GM19025 (cell line): ENCODE measurements at regions not wholly inside any gene's neighbourhood (a gene's known extent, or its start where the extent isn't known, plus 50 kb on each side); places are given as distances from the start of the nearest gene placed in this dataset.
"Not testable (repeated sequence)": the region's sequence is repeated elsewhere in the genome, so short reads cannot be mapped to it uniquely, and the experiment has no call there.

Experiments
- ATAC-seq: cut with Tn5 transposase; IDR thresholded peaks from one replicate; pipeline ENCODE4 v1.9.1; 2021; ENCODE audit warnings: mild to moderate bottlenecking, low read depth, moderate library complexity; ENCODE audit not compliant: unreplicated experiment

DNA sequence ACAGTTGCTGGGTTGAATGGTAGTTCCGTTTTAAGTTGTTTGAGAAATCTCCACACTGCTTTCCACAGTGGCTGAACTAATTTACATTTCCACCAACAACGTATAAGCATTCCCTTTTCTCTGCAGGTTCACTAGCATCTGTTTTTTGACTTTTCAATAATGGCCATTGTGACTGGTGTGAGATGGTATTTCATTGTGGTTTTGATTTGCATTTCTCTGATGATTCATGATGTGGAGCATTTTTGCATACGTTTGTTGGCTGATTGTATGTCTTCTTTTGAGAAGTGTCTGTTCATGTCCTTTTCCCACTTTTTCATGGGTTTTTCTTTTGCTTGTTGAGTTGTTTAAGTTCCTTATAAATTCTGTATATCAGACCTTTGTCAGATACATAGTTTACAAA lies 150.2 kb upstream of the MAP3K1 start:
- not testable (repeated sequence) for ATAC-seq

DNA sequence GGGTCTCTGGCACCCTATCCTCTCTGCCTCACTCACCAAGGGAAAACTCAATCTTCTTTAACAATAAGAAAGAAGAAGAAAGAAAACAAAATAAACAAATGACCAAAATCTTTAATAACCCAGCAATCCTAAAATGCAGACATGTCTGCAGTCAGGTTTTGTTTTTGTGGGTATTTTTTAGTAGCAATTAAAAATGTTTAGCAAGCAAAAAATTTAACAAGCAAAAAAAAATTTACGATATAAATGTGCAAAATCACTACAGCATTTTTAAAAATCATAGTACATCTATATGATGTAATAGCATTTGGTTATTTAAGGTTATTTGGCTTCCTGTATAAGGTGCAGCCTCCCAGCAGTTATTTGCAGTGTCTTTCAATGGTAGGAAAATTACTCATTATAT lies 151.3 kb upstream of the MAP3K1 start:
- no peak for ATAC-seq

DNA sequence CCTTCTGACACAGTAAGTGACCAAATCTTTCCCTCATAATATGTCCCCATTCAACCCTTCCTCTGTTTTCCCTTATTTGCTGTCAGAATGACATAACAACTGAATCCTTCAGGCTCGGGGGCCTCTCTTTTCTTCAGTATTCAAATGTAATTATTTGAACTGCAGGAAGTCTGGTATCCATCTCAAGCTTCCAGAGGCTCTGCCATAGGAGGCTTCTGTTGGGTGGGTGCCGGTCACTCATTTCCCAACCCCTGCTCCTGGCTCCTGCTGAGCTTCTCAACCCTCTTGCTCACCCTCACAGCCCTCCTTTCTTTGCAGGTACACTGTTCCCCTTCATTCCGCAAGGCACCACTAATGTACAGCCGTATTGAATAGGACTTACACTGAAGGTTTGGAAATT lies 151.8 kb upstream of the MAP3K1 start:
- ATAC-seq: no peak

DNA sequence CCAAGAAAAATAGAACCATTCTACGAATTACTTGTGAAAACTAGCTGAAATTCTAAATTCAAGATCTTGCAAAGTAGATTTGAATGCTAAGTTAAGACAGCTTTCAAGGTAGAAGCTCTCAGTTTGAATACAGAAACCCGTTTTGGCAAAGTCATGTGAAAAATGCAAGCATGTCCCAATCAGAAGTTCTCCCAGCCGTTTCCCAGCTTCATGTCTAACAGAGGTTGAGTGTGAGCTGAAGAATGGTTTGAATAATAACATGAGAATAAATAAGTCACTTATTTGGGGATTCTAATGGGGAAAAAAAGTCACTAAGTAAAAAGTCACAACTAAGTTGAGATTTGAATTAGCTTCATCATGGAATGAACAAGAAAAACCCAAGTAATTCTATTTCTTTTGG lies 152.5 kb upstream of the MAP3K1 start:
- no peak for ATAC-seq

DNA sequence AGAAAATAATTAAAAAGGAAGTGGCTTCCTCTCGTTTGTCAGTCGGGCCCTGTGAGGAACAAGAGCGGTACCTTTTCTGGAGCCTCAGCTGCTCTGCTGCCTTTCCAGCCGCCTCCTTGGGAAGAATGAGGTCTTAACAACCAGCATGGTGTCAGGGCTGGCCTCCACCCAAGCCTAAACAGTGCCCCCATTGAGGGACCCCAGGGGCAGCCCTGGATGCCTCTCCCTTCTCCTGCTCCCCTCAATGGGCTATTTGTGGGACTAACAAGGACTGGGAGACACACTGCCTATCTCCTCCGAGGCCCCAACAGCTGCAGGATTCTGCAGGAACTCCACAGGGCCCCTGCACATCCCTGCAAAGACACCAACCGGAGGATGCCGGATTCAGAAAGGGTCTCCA lies 155.4 kb upstream of the MAP3K1 start:
- ATAC-seq: no peak

DNA sequence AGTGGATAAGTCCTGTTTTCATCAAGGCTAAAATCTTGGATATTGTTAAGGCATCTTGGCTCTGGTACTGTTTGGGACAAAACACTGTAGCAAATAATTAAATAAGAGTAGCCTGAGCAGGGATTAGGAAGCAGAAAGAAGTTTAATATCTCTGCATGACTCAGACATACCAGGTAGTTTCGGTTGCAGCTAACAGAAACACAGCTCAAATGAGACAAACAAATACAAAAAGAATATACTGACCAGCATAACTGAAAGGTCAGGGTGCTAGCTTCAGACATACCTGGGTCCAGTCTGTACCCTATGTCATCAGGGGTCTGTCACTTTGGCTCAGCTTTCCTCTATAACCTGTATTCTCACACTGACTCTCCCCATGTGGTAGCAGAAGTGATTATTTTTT lies 156.4 kb upstream of the MAP3K1 start:
- ATAC-seq: no peak

DNA sequence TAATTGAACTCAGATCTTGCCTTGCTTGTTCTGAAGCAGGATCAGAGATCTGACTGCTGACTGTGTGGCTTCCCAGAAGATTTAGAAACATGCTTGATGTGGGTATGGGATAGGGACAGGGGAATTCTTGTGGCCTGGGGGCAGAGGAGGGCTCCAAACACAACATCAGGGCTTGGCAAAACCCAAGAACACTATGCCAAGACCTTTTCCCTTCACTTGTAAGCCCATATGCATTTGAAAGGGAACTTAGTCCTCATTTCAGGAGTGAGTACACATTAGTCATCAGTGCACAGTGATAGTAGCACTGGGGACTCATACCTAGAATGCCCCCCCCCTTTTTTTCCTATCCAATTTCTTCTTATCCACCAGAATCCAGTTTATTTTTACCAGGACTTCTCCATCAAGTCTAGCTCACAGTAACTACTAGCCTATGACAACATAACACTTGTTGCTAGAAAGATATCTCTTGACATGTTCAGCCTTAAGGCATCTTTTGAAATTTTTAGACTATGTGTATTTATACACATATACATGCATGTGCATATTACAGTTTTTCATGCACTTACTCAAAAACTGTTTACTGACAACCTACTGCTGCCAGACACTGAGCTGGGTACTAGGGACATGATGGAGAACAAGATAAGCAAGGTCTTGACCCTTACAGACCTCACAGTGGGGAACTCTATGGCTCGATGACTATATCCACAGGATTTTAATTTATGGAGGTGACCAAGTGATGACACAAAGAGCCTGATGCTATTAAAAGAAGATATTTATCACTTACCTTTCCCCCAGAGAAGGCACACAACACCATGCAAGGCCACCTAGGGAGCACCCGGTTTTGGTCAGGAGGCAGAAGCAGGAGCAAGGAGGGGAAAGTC lies 158.3 kb upstream of the MAP3K1 start:
- no peak for ATAC-seq

DNA sequence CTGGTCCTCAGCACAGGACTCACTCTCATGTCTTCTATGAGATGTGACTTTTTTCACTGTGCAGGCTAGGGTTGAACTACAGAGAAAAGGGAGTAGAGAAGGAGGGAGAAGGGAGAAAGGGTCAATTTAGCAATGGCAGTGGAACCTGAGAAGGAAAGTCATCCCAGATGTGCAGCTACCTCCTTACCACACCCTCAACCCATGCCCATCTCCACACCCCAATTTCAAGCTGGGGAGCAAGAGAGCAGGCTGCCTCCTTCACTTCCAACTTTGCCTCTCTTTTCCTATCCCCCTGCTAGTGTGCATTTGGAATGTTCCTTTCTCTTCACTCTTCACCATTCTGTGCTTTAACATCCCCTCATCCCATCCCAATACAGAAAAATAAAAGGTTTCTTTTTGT lies 163.5 kb upstream of the MAP3K1 start:
- ATAC-seq: no peak

DNA sequence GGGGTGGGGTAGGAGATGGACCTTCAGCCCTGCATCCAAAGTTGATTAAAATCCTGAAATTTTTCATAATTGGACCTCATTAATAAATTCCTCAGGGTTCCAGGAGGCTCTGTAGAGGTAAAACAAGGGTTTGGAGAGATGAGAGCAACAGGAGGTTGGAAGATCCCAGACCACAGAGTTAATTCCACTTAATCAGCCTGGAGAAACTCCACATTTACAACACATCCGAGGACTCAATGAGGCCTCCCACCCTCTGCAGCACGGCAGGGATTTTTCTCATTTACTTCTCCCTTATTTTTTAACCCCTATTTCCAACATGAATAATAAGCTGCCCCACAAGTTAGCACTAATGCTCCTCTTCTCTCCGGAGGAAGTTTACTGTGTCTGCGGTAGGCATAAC lies 165.0 kb upstream of the MAP3K1 start:
- no peak for ATAC-seq

DNA sequence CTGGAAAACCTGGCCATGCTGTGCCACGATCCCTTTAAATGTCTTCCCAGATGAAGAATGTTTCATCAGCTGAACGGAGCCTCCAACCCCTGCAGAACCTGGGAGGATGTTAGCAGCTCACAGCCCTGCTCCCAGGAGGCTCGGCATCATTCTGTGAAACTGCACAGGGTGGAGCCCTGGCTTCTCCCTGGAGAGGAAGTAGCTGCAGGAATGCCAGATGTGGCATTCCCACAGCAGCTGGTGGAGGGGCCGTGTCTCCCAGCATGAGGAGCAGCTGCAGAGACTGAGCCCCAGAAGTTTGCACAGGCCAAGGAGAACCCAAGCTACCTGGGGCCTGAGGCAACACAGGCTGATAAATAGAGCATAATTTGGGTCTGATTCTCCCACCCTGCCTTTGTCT lies 165.8 kb upstream of the MAP3K1 start:
- no peak for ATAC-seq

DNA sequence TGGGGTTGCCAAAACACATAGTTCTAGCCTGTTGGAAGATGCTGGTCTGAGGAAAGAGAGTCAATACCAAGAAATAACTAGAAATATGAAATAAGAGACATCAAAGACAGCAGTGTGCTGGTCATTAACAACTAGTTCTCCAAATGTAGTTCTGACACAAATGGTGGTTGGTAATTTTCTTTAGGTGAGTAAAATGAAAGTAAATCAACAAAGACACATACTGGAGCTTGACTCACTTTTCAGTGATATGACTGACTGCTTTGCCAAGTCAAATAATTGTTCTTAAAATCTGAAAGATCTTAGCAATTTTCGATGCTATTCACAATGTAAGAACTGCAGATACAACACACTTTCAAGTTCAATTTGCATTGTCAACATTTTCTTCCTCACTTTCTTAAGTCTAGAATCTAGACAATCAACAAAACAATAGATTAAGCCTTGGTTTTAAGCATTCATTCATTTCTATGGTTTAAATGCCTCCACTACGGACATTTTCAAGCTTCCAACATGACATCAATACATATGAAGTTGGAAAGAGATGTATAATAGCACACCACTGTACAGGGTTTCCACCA lies 166.8 kb upstream of the MAP3K1 start:
- ATAC-seq: no peak

DNA sequence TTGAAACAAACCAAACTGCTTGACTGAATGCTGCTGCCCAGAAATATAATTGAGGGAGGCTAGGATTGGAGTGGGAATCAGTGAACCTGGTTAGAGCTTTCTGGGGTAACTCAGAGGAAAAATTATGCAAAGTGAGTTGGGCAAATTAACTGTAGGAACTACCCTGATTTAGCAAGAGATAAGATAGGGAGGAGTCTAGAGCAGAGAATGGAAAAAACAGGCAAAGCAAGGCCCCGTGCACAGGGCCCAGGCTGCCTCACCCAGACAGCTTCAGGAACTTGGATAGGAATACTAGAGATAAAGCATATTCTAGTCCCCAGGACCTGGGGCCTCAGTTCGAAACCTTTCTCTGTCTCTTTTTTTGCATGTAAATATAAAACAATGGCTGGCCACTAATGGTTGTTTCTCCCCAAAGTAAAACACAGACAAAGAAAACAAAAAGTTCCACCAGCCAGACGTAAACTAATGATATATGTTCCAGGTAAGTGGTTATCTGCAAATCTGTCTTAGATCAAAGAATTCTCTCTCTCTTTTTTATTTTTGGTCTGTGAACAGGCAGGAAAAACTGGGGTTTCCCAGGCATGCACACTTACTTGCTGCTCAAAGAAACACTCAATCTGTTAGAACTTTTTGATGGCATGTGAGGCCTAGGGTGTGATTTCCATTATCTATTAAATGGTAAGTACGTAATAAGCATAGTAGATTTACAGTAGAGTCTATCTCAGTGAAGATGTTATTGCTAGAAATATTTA lies 168.1 kb upstream of the MAP3K1 start:
- ATAC-seq: no peak

DNA sequence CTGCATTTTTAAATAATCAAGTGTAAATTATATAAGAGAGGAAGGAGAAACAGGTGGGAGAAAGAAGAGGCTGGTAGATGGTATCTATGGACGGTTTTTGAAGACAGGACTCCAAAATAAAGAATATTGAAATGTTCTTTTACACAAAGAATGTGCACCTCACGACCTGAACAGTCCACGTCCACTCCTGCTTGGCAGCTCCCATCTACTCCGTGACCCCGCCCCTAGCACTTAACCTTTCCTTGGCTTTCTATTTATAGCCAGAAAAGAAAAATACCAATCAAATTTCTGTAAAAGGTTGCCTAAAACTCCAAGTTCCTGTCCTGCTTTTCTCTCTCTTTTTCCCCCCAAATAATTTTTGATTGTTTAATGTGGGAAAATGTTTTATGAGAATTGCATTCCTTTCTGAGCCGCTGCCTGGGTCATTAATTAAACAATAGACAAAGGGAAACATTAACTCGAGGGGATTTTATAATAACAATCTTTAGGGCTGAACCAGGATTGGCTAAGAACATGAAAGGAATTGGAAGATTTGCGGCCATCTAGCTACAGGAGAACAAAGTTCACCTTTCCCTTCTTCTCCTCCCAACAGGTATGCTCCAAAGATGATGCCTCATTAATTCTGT lies 173.6 kb upstream of the MAP3K1 start:
- ATAC-seq: no peak

DNA sequence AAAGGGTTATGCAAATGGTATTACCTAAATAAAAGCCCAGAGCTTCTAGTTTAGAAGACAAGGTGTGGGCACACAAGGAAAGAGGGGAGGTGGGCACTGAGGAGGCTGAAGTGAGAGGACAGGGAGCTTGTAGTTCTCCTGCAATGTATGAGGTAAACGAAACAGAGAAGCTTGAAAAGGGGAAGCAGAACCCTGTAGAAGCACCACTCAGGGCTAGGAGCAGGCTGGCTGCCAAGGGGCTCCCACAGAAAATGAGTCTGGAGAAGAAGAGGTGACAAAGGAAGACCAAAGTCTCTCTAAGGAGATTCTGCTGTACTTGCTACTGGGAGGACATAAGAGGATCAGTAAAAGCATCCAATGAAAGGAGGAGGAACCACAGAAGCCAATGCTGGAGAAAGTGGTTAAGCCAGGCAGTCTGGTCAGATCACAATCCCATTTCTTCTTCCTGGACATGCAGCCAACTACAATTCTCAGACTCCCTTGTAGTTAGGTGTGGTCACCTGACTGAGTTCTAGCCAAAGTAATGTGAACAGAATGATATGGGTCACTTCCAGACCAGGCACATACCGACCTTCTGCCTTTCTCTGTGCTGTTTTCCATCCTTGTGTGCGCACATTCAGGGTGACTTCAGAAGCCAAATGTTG lies 174.5 kb upstream of the MAP3K1 start:
- ATAC-seq: no peak

DNA sequence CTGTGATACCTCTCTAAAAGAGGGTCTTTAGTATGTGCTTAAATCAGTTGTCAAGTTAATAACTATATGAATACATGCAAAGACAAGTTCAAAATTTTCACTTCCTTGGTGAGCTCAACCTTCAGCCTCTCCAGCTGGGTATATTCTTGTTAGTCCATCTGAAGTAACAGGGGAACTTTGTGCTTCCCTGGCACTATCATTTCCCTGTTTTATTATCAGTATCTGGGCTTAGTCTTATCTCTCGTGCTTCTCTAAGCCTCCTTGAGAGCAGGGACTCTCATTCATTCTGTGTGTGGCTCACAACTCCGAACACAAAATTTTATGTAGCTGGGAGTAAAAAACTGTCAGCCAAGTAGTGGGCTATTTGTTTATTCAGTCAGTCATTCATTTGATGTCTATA lies 175.9 kb upstream of the MAP3K1 start:
- ATAC-seq: no peak

DNA sequence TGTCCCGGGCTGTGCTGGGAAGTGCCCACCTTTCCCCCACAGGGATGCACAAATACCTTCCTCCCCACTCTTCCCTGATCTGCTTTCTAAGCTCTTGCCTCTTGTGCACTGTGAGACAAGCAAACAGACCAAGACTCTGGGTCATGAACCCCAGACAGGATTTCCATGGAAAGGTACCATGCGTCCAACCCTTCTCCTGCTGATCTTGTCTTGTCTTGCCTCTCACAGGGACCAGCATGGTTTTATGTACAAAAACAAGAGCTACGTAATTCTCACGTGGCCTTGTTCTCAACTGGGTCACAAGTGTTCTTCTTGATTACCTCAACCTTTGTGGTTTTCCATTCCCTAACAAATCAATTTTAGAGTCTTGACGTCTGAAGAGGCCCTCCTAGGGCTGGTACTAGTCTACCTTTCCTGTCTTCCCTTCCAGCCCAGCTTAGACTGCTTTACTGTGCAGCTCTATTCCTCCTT lies 176.5 kb upstream of the MAP3K1 start:
- no peak for ATAC-seq

DNA sequence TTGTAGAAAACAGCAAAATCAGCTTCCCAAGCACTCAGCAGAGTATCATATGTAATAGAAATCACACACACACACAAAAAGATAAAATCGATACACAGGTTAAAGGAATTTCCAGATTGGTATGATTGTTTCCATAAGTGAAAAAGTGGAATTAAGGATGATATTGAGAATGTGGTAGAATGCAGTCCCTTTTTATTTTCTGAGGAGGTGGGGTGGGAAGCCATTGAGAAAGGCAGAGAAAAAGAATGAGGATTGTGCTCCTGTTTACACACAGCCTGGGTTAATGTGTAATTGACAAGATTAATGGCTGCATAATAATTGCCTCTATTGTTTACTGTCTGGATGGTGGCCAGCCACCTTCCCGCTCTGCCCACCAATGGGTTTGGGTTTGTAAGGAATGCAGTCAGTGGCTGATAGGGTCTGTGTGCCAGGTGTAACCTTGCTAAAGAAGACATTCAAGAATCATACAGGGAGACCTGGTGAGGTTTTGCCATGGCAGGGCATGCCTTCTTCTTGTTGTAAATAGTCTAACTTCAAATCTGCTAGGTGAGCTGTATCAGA lies 177.2 kb upstream of the MAP3K1 start:
- ATAC-seq: no peak

DNA sequence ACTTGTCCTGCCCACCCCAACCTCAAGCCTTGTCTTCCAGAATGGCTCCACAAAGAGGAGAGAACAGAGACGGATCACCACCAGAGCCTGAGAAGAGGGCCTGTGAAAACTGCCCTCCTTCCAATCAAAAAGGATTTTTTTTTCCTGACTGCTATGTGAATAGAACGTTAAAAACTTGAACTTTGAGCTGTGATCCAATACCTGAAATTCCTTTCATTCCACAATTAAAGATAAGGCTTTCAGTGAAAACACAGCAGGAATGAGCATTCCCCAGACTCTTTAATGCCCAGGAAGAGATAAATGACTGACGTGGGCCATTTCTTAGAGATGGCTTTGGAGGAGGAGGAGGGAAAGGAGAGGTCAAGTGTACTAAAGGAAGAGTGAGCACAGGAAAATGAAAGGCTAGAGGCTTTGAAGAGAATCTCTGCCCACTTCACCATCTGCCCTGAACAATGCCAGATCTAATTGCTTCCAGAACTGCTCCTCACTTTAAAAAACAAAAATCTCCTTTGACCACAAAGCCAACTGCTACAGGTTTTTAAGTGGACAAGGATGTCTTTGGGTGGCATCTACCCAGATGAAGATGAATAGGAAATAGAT lies 177.9 kb upstream of the MAP3K1 start:
- no peak for ATAC-seq

DNA sequence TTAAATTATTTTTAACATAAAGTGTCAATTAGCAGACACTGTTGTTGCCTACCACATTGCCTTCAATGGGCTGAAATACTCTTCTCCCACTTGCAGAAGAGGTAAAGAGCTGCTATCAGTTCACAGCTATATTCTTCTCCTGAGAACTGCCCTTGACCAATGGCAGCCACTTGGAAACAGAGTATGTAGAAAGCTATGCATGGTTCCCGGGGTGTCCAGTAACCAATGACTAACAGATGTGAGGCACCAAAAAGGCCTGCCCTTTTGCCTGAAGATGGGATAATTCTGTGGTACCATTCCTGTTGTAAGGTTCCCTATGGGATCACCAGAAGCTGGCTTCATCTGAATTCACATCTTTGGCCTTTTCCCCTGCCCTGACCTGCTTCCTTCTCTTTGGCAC lies 181.4 kb upstream of the MAP3K1 start:
- ATAC-seq: no peak

DNA sequence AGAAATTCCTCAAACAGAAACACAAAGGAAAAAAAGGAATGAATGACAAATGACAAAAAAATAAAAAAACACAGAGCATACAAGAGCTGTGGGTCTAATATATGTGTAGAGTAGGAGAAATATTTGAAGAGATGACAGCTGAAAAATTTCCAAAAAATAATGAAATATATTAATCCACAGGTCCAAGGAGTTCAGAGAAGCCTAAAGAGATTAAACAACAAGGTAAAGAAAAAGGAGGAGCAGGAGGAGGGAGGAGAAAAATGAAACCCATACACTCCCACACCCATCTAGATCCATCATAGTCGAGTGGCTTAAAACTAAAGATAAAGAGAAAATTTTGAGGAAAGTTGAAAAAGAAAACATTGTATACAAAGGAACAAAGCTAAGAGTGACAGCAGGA lies 182.4 kb upstream of the MAP3K1 start:
- no peak for ATAC-seq
